Cerebellar cortex (tissue), 1 donor: ENCODE measurements at regions not wholly inside any gene's neighbourhood (a gene's known extent, or its start where the extent isn't known, plus 50 kb on each side); places are given as distances from the start of the nearest gene placed in this dataset.
"Not testable (repeated sequence)": the region's sequence is repeated elsewhere in the genome, so short reads cannot be mapped to it uniquely, and the experiment has no call there.

Experiments used
- DNase-seq: peaks from one replicate; pipeline ENCODE4 v3.0.0-alpha.2; 2015; ENCODE audit warnings: low spot score

GRCh38 chr3:4071481-4072184 lies 231.5 kb upstream of the SETMAR start:
- no peak for DNase-seq

GRCh38 chr3:4077278-4077677 lies 225.9 kb upstream of the SETMAR start:
- not testable (repeated sequence) for DNase-seq

DNA sequence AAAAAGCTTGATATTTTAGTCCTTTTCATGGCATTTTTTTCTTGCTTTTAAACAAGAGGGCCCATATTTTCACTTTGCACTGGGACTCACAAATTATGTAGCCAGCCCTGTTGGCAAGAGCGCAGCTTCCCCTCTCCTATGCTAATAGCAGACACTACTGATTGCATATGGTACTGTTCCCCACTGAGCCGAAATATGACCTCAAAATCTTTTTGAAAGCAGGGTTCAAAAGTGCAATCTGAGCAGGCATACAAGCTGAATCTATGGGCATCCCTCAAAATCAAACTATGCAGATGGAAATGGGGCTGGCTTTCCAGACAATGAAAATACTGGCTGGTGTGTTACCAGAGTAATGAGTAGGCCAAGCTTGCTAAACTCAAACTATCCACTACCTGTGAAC lies 225.2 kb upstream of the SETMAR start:
- no peak for DNase-seq

DNA sequence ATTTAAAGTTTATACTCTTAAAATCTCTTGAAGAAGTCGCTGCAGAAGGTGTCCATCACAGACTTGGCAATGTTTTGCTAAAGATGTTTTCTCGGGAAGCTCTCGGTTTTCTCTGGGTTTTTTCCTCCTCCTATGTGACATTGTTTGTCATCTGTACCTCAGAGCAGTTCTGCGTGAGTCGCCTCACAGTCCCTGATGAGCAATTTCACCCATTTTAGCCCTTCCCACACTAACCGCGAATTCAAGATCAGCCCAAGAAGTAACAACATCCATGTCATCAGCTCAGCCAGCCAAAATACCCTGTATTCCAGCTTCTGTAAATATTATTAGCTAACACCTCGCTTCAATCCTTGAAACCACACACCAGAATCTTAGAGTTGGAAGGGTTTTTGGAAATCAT lies 224.3 kb upstream of the SETMAR start:
- no peak for DNase-seq

GRCh38 chr3:4079339-4080195 lies 223.6 kb upstream of the SETMAR start:
- no peak for DNase-seq

DNA sequence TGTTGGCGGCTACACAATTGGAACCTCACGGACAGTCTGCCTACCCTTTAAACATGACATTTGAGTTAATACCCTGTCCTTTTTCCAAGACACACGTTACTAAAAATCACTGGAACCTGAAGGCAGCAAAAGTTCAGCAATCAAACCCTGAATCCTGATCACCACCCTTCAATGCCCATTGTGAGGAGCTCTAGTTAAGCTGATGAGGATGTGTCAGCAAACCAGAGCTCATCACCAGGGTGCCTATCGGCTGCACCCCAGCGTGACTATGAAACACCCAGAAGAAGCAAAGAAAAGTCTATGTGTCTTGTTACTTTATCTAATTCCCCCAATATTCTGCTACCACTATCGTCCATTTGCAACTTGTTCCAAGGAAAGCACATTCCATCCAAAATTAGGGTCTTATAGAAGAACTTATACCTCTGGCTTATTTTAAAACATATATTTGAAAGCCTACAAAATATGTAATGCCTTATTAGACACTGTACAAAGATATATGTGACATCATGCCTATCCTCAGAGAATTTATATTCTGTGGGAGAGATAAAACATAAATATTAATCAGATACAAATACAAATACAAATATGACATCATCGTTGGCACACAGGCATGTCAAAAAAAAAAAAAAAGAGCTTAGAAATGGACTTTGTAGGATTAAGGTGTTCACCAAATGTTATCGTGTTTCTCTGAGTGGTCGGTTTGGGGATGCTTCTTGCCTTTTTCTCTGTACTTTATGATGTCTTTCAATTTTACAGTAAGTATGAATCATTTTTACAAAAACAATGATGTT lies 219.7 kb upstream of the SETMAR start:
- DNase-seq, result no peak

DNA sequence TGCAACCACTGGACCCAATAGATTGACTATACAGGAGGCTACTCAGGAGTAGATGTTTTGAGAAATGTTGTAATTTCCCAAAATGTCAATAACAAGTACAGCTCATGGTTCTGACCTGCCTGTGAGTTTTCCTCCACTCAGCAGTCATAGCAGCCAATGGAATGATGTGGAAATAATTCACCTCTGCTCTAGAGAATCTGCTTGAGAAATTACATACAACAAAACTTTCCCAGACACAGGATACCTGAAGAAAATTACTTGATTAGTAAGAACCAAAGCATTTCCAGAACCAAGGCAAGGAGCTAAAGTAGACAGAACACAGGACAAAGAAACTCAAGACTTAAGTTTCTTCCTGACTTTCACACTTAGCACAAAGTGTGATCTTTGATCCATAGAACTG lies 218.9 kb upstream of the SETMAR start:
- no peak for DNase-seq

DNA sequence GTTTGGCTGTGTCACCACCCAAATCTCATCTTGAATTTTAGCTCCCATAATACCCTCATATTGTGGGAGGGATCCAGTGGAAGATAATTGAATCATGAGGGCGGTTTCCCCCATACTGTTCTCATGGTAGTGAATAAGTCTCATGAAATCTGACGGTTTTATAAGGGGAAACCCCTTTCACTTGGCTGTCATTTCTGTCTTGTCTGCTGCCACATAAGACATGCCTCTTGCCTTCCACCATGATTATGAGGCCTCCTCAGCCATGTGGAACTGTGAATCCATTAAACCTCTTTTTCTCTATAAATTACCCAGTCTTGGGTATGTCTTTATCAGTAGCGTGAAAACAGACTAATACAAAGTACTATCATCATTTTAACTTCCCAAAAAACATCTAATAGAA lies 216.5 kb upstream of the SETMAR start:
- DNase-seq, result not testable (repeated sequence)

GRCh38 chr3:4091786-4092185 lies 211.4 kb upstream of the SETMAR start:
- DNase-seq, result no peak

DNA sequence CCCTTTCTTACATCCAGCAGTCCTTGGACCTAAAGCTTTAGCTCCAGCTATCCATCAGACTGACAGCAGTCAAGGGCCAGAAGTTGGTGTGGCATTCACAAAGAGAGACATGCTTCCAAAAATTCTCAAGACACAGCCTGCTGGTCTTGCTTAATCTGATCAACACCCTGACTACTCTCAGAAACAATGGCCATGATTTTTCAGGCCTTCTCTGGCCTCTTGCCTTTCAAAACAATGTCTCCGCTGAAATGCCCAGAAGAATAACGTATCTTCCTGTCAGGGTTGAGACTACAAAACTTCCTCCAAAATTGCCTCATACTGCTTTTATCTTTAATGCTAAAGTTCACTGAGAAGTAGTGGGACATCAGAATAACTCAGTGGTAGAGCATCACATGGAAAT lies 205.4 kb upstream of the SETMAR start:
- DNase-seq, result no peak

- DNase-seq, result no peak
Measured at GRCh38 chr3:4099607-4100006, 203.6 kb upstream of the SETMAR start.

DNA sequence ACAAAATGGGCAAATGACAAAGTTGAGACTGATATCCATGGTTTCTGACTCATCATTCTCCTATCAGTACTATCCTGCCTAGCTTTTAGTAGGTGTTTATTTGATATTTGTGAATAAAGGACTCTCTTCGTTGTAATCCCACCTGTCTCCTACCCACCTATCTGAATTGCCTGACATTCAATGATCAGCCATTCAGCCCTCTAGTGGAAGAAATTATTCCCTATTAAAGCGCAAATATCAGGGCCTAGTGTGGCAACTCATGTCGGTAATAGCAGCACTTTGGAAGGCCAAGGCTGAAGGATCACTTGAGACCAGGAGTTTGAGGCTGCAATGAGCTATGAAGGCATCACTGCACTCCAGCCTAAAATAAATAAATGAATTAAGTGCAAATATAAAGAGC lies 195.7 kb upstream of the SETMAR start:
- no peak for DNase-seq

GRCh38 chr3:4113811-4114522 lies 189.2 kb upstream of the SETMAR start:
- no peak for DNase-seq

- no peak for DNase-seq
Measured at GRCh38 chr3:4119119-4119518, 184.1 kb upstream of the SETMAR start.

- DNase-seq, result no peak
Measured at GRCh38 chr3:4125576-4125975, 177.6 kb upstream of the SETMAR start.

DNA sequence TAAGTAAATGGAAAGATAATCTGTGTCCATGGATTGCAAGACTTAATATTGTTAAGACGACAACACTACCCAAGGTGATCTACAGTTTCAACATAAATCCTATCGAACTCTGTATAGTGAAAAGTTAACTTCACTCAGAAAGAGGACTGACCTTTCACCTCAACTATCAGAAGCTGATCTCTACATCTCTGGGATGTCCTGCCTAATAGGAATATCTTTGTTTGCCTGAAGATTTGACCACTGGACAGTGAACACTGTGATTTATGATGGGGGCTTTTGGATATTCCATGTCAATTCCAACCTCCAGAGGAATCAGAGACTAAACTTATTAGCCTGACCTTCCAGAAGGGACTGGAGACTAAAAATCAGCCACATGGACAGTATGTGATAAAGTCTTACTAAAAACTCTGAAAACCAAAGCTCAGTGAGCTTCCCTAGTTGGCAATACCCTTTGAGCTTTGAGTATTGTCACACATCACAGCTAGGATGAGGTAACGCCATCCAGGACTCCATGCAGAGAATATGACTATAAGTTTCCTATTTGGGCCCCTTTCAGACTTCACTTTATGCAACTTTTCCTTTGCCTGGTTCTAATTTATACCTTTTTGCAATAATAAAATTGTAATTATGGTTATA lies 164.9 kb upstream of the SETMAR start:
- DNase-seq, result no peak

DNA sequence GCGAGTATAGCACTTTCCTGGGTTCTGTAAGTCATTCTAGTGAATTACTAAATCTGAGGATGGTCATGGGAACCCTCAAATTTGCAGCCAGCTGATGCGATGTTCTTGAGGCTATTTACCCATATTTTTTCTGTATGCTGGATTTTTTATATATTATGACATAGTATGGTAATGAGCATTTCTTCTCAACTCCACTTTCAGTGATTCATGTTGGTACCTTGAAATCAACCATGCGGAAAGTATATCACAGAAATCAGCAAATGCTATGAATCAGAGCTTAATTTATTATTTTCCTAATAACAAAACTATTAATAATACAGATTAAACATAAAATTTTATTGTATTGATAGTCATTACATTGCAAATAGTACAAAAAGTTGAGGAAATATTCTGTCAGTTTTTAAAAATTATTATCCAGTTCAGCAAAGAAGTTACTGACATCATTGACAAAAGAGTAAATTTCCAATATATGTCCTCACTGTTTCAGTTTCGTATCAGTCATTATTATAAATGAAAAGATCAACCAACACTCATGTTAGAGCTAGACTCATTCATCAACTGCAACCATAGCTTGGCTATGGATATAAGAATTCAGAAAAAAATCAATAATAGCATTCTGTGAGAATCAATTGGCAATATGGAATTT lies 164.3 kb upstream of the SETMAR start:
- DNase-seq, result no peak

- DNase-seq, result no peak
Measured at GRCh38 chr3:4139462-4140140, 163.6 kb upstream of the SETMAR start.

DNA sequence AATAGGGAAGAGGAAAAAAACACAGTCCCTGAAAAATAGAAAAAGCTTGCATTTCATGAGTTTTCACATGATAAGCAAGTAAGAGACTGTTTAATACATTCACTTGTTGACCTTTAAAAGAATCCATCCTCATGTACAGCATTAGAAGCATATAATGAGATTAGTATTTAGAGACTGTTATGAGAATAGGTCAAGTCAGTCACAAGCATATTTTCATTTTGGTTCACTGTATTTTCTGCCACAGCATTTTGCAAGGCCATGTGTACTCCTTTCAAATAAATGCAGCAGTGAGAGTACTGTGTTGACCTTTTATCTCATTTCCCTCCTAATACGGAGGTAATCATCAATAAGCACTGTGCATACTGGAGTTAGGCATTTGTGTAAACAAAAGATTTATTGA lies 162.2 kb upstream of the SETMAR start:
- DNase-seq, result no peak

- no peak for DNase-seq
Measured at GRCh38 chr3:4147556-4148118, 155.5 kb upstream of the SETMAR start.
